ENCODE measurements at regions not wholly inside any gene's neighbourhood (a gene's known extent, or its start where the extent isn't known, plus 50 kb on each side); places are given as distances from the start of the nearest gene placed in this dataset.
"Not testable (repeated sequence)": the region's sequence is repeated elsewhere in the genome, so short reads cannot be mapped to it uniquely, and the experiment has no call there.

GRCh38 chr1:25171013-25171412 lies 61.3 kb downstream of the SYF2 start:
- DNase-seq (ENCODE audit: low spot score); FAIRE-seq: not testable (repeated sequence)

GRCh38 chr1:25170439-25170838 lies 61.9 kb downstream of the SYF2 start:
- DNase-seq (ENCODE audit: low spot score) (no peak), FAIRE-seq (no peak)

- FAIRE-seq: no peak
- no peak for DNase-seq (ENCODE audit: low spot score)
Measured at GRCh38 chr1:25169610-25170009, 62.7 kb downstream of the SYF2 start.

- FAIRE-seq: no peak
Measured at GRCh38 chr1:25169168-25169567, 63.1 kb downstream of the SYF2 start.

GRCh38 chr1:25168193-25169071 lies 63.9 kb downstream of the SYF2 start:
- FAIRE-seq: no peak

More at GRCh38 chr1:25169168-25169567, 63.1 kb downstream of the SYF2 start:
- no peak for DNase-seq (ENCODE audit: low spot score)

DNA sequence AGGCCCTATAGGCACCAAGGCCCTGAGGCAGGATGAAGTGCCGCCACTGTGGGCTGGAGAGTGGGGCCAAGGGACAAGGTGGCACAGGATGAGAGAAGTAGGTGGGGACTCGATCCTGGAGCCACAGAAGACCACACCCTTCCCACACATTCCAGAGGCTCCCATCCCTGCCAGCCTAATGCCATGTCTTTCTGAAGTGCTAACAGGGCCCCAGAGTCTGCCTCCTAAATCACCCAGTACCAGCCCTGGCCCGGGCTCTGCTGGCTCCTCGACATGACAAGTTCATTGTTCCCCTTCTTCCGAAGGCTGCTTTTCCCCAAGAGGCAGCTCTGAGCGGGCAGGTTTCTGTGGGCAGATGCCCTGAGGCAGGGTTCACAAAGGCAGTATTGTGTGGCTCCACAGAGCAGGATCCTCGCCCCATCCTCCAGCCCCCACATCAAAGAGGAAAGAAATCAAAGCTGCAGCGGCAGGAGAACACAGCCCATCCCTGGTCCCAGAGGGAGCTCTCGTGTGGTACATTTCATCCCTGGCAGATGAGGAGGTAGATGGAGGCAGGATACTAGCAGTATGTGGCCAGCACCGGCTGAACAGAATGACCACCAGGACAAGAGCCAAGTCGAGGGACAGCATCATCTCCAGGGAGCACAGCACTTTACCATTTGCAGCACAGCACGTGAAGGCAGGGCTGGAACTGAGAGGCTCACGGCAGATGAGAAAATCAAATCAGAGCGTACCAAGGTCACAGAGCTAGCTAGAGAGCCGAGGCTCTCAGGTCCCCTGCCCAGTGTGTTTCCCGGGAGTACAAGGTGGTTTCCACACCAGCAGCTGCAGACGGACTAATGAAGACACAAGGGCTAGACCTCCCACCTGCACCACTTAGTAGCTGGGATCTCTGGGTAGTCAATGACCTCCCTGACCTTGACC lies 64.8 kb downstream of the SYF2 start:
- DNase-seq (ENCODE audit: low spot score) (peak; percentile 84), FAIRE-seq (no peak)

More at GRCh38 chr1:25168193-25169071, 63.9 kb downstream of the SYF2 start:
- DNase-seq (ENCODE audit: low spot score): no peak

GRCh38 chr1:25166847-25167246 lies 65.5 kb downstream of the SYF2 start:
- no peak for FAIRE-seq
- no peak for DNase-seq (ENCODE audit: low spot score)

DNA sequence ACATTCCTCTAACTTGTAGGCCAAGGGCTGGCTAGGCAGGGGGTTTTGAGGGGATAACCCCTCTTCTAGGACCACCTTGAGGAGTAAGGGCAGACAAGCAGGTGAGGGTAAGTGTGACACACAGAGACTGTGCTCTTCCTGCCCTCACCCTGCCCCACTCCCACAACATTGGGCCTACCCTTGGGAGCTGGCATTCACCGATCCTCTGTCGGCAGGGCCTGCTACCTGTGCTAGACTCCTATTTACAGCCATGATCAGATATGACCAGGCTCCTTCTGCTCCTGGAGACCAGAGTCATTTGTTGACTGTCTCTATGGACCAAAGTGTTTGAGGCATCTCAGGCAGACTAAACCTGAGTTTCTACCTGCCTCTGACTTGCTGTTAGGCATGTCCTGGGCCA lies 68.3 kb downstream of the SYF2 start:
- FAIRE-seq (no peak), DNase-seq (ENCODE audit: low spot score) (no peak)

DNA sequence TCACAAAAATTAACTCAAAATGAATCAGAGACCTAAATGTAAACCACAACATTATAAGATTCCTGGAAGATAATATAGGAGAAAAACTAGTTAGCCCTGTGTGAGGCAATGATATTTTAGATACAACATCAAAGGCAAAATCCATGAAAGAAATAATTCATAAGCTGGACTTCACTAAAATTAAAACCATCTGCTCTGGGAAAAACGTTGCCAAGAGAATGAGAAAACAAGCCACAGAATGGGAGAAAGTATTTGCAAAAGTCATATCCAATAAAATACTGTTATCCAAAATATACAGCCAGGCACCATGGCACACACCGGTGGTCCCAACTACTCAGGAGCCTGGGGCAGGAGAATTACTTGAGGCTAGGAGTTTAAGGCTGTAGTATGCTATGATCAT lies 70.3 kb downstream of the SYF2 start:
- FAIRE-seq: no peak

DNA sequence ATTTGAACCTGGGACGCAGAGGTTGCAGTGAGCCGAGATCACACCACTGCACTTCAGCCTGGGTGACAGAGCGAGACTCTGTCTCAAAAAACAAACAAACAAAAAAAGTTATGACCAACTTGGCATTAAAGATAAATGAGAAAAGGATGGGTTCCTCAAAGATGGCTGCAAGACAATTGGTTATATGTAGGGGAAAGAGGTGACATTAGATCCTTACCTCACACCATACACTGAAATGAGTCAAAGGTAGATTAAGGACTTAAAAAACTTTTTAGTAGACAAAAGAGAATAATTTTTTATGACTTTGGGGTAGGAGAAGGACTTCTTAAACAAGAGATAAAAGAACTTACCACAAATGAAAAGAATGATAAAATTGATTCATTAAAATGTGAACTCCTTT lies 74.5 kb downstream of the SYF2 start:
- FAIRE-seq (no peak), DNase-seq (ENCODE audit: low spot score) (no peak)

More for the DNA sequence above, 70.3 kb downstream of the SYF2 start:
- DNase-seq (ENCODE audit: low spot score): no peak

GRCh38 chr1:25150985-25151495 lies 81.3 kb downstream of the SYF2 start:
- no peak for FAIRE-seq

DNA sequence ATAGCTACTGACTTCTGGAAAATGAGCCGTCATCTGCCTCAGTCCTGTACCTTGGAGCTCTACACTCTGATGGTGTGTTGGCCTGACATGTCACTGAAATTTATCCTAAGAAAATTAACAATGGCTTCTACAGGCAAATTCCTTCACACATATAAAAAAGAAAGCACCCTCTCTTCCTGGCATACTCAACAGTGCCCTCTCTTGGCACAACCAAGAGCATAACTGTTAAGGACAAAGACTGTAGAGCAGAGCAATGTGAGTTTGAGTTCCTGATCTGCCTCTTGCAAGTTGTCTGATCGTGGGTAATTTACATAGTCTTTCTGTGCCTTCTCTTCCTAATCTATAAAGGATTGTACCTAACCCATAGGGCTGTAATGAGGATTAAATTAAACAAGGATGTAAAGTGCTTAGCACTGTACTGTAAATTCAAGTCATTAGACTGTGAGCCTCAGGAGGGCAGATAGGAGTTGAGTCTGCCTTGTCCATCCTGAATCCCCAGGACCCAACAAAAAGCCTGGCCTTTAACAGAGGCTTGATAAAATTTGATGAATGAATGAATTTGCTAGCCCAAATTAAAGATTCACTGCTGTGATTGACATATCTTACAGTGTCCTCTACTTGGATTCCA lies 83.5 kb downstream of the SYF2 start:
- DNase-seq (ENCODE audit: low spot score): no peak
- no peak for FAIRE-seq

More at GRCh38 chr1:25150985-25151495, 81.3 kb downstream of the SYF2 start:
- DNase-seq (ENCODE audit: low spot score): no peak

DNA sequence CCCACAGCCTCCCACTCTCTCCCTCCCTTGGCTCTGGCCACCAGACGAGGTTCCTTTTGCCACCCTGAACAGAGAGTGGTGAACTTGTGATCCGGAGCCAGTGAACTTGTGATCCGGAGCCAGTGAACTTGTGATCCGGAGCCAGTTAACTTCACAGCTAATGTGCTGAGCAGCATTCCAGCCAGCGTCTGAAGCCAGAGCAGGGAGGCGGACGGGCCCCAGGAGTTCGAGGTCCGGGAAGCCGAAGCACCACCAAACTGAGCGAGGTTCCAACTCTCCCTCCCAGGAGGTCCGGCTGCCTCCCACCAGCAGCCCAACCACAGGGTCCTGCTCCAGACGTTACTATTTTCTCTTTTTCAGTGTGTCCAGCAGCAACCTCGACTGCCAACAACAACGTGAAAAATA lies 85.8 kb downstream of the SYF2 start:
- DNase-seq (ENCODE audit: low spot score): no peak
- no peak for FAIRE-seq

DNA sequence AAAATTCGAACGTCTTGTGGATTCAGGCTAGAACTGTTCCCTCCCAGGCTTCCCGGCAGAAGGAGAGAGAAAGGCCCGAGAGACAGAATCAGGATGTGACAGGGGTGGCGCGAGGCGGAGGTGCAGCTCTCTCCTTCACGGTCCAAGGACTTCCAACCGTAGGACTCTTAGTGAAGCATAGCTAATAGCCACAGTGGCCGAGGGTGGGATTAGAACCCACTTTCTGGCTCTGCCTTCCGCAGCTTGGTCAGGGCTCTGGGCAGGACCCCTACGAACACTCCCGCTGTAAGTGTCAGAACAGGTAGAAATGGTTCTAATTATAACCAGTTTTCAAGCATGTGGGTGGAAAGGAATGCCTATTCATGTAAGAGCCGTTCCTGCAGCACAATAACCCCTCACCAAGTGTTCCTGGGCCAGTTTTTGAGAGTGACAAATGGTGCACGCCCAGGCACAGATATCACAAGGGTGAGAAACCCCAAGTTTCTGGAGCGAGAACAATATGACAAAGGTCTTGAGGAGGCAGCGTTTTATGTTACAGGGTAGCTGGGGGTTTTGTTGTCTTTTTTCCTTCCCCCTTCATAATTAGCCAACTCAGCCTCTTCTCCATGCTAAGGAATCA lies 86.4 kb downstream of the SYF2 start:
- no peak for FAIRE-seq

GRCh38 chr1:25140073-25140797 lies 92.1 kb downstream of the SYF2 start:
- FAIRE-seq (no peak), DNase-seq (ENCODE audit: low spot score) (no peak)

More for the DNA sequence above, 86.4 kb downstream of the SYF2 start:
- DNase-seq (ENCODE audit: low spot score): no peak

GRCh38 chr1:25137521-25138395 lies 94.5 kb downstream of the SYF2 start:
- DNase-seq (ENCODE audit: low spot score) (no peak), FAIRE-seq (no peak)

- DNase-seq (ENCODE audit: low spot score): no peak
- no peak for FAIRE-seq
Measured at GRCh38 chr1:25137106-25137505, 95.2 kb downstream of the SYF2 start.

- DNase-seq (ENCODE audit: low spot score): no peak
- no peak for FAIRE-seq
Measured at GRCh38 chr1:25135909-25136308, 96.4 kb downstream of the SYF2 start.

DNA sequence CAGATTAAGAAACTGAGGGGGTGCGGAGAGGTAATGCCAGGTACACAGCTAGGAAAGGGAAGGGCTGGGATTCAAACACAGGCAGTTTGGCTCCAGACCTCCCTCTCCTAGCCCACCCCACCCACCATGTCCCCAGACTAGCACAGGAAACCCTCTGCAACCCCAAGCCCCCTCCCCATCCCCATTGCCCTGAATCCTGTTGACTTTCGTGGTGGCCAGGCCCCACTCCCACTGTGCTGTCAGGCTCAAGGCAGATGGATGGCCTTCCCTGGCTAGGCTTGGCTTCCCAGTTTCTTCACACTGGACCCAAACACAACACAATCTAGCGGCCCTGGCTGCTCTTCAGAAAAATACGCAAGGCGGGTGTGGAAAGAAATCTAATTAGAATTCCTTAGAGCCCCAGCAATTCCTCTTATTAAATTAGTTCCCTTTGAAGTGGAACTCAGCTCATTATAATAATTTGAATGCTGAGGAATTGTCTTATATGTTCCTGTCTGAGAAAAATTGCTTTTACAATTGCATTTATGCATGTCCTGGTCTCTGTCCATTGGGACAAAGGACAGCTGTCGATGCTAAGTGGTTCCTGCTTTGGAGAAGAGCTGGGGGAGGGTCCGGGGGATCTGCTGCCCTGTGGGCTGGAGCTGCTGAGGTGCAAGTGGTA lies 97.4 kb downstream of the SYF2 start:
- FAIRE-seq (no peak), DNase-seq (ENCODE audit: low spot score) (no peak)
